MM.1S (cell line): ENCODE measurements at regions not wholly inside any gene's neighbourhood (a gene's known extent, or its start where the extent isn't known, plus 50 kb on each side); places are given as distances from the start of the nearest gene placed in this dataset.

Source experiments
- DNase-seq: peaks from one replicate; pipeline ENCODE4 v3.0.0-alpha.2; 2015
- H2AFZ ChIP-seq: fragments of 300-600 bp; sonication (generic); 2 replicates; pipeline ENCODE4 v1.6.0; 2016; ENCODE audit warnings: antibody characterized with exemption, low read length
- H3F3A ChIP-seq: fragments of 300-600 bp; sonication (generic); 2 replicates; pipeline ENCODE4 v1.6.1; 2016; ENCODE audit warnings: mild to moderate bottlenecking, antibody characterized with exemption, low read length, moderate library complexity, mixed read lengths; ENCODE audit not compliant: insufficient read depth
- H3K27ac ChIP-seq: fragments of 300-600 bp; sonication (generic); 2 replicates; pipeline ENCODE4 v1.5.1; 2016; ENCODE audit warnings: mild to moderate bottlenecking, low read length
- H3K27me3 ChIP-seq: fragments of 300-600 bp; sonication (generic); replicated peaks from 2 replicates; pipeline ENCODE4 v1.6.0; 2016; ENCODE audit warnings: low read length; ENCODE audit not compliant: insufficient read depth
- H3K36me3 ChIP-seq: fragments of 300-600 bp; sonication (generic); replicated peaks from 2 replicates; pipeline ENCODE4 v1.6.1; 2016; ENCODE audit warnings: mild to moderate bottlenecking, low read length, mixed read lengths; ENCODE audit not compliant: insufficient read depth
- H3K4me1 ChIP-seq: fragments of 300-600 bp; sonication (generic); 2 replicates; pipeline ENCODE4 v1.6.1; 2016; ENCODE audit warnings: low read length, mixed read lengths
- H3K4me2 ChIP-seq: fragments of 300-600 bp; sonication (generic); 2 replicates; pipeline ENCODE4 v1.6.0; 2016; ENCODE audit warnings: low read depth, low read length
- H3K4me3 ChIP-seq: fragments of 300-600 bp; sonication (generic); 2 replicates; pipeline ENCODE4 v1.5.1; 2016; ENCODE audit warnings: low read length, mixed read lengths
- H3K79me2 ChIP-seq: fragments of 300-600 bp; sonication (generic); 2 replicates; pipeline ENCODE4 v1.6.1; 2016; ENCODE audit warnings: mixed run types, low read length, mixed read lengths
- H3K9ac ChIP-seq: fragments of 300-600 bp; sonication (generic); 2 replicates; pipeline ENCODE4 v1.6.1; 2016; ENCODE audit warnings: low read length, mixed read lengths
- H3K9me2 ChIP-seq: fragments of 300-600 bp; sonication (generic); replicated peaks from 2 replicates; pipeline ENCODE4 v1.6.1; 2016; ENCODE audit warnings: mild to moderate bottlenecking, low read length, mixed read lengths; ENCODE audit not compliant: insufficient read depth
- H3K9me3 ChIP-seq: fragments of 300-600 bp; sonication (generic); replicated peaks from 2 replicates; pipeline ENCODE4 v1.6.1; 2016; ENCODE audit warnings: mild to moderate bottlenecking, low read length, mixed read lengths; ENCODE audit not compliant: insufficient read depth
- H4K20me1 ChIP-seq: fragments of 300-600 bp; sonication (generic); 2 replicates; pipeline ENCODE4 v1.6.1; 2016; ENCODE audit warnings: mild to moderate bottlenecking, low read length, moderate library complexity, mixed read lengths; ENCODE audit not compliant: insufficient read depth
- CTCF ChIP-seq: fragments of 300-600 bp; sonication (generic); IDR thresholded peaks from 2 replicates; pipeline ENCODE4 v1.5.1; 2016; ENCODE audit warnings: antibody characterized with exemption, low read length, mixed read lengths
- EZH2 ChIP-seq: fragments of 300-600 bp; sonication (generic); optimal IDR thresholded peaks from 2 replicates; pipeline ENCODE3; 2017; ENCODE audit warnings: low read depth, mild to moderate bottlenecking, antibody characterized with exemption, low read length, mixed read lengths
- EZH2phosphoT487 ChIP-seq: fragments of 300-600 bp; sonication (generic); IDR thresholded peaks from 2 replicates; pipeline ENCODE4 v1.6.1; 2018; ENCODE audit warnings: antibody characterized with exemption, low read length

GRCh38 chr1:164433141-164433817 lies 125.7 kb upstream of the PBX1 start:
- H2AFZ ChIP-seq, result no peak overlapping the region
- DNase-seq, result no peak
- no peak overlapping the region for H3K9ac ChIP-seq
- no peaks in the 10 kb centered on the region for H3K27me3 ChIP-seq
- no peaks in the 10 kb centered on the region for H4K20me1 ChIP-seq
- H3F3A ChIP-seq, result no peaks in the 10 kb centered on the region
- no peak overlapping the region for H3K27ac ChIP-seq
- no peaks in the 10 kb centered on the region for H3K79me2 ChIP-seq
- H3K36me3 ChIP-seq, result no peaks in the 10 kb centered on the region
- TF ChIP-seq CTCF (no peak), EZH2phosphoT487 (no peak), EZH2 (no peak)
- H3K9me2 ChIP-seq, result no peaks in the 10 kb centered on the region
- no peaks in the 10 kb centered on the region for H3K4me1 ChIP-seq
- no peak overlapping the region for H3K4me2 ChIP-seq
- H3K9me3 ChIP-seq, result no peaks in the 10 kb centered on the region
- H3K4me3 ChIP-seq, result no peak overlapping the region

GRCh38 chr1:164433818-164434170 lies 125.2 kb upstream of the PBX1 start:
- Histone ChIP-seq H3K9me2 (no peaks in the 10 kb centered on the region), H3K27ac (no peak overlapping the region), H3K9ac (no peak overlapping the region), H3K79me2 (no peaks in the 10 kb centered on the region), H3K4me2 (no peak overlapping the region), H3K36me3 (no peaks in the 10 kb centered on the region), H3F3A (no peaks in the 10 kb centered on the region), H4K20me1 (no peaks in the 10 kb centered on the region), H3K27me3 (no peaks in the 10 kb centered on the region), H3K9me3 (no peaks in the 10 kb centered on the region), H3K4me3 (no peak overlapping the region), H3K4me1 (no peaks in the 10 kb centered on the region), H2AFZ (no peak overlapping the region)
- no peak for TF ChIP-seq EZH2
- no peak for TF ChIP-seq CTCF
- TF ChIP-seq EZH2phosphoT487, result no peak
- no peak for DNase-seq

GRCh38 chr1:164440232-164440631 lies 118.8 kb upstream of the PBX1 start:
- Histone ChIP-seq H3K4me3 (no peak overlapping the region), H2AFZ (no peak overlapping the region), H3K4me2 (no peak overlapping the region), H3K27me3 (no peaks in the 10 kb centered on the region), H3K9me3 (no peaks in the 10 kb centered on the region), H3K79me2 (no peaks in the 10 kb centered on the region), H4K20me1 (no peaks in the 10 kb centered on the region), H3K9me2 (no peaks in the 10 kb centered on the region), H3K9ac (no peak overlapping the region), H3K4me1 (peaks cover 18% of the 10 kb centered on the region), H3K36me3 (no peaks in the 10 kb centered on the region), H3F3A (0 out of 2 replicates have a peak, but pooled peaks cover under 1% of the 10 kb centered on the region), H3K27ac (no peak overlapping the region)
- TF ChIP-seq CTCF (peak; percentile 58), EZH2 (no peak), EZH2phosphoT487 (no peak)
- DNase-seq, result peak; percentile 37
